GM12891 (cell line): ENCODE measurements at regions not wholly inside any gene's neighbourhood (a gene's known extent, or its start where the extent isn't known, plus 50 kb on each side); places are given as distances from the start of the nearest gene placed in this dataset.

ENCODE experiments used
- POLR2A ChIP-seq: IDR thresholded peaks from 2 replicates; pipeline ENCODE4 v1.6.1; 2011; ENCODE audit warnings: low read depth, low read length, control low read depth
- POLR2AphosphoS5 ChIP-seq: IDR thresholded peaks from 2 replicates; pipeline ENCODE4 v1.6.1; 2011; ENCODE audit warnings: low read depth, low read length, control low read depth
- SPI1 ChIP-seq: IDR thresholded peaks from 2 replicates; pipeline ENCODE4 v1.6.1; 2011; ENCODE audit warnings: low read depth, low read length, control low read depth
- TAF1 ChIP-seq: IDR thresholded peaks from 2 replicates; pipeline ENCODE4 v1.6.1; 2011; ENCODE audit warnings: low read depth, low read length, control low read depth

GRCh38 chr1:68339505-68339904 lies 107.2 kb upstream of the WLS start:
- no peak for TF ChIP-seq POLR2AphosphoS5
- TF ChIP-seq POLR2A = no peak
- TF ChIP-seq SPI1 = no peak
- no peak for TF ChIP-seq TAF1
